SK-N-SH treated with all-trans-retinoic acid at 6 μM for 48 hours (cell line): ENCODE measurements at regions not wholly inside any gene's neighbourhood (a gene's known extent, or its start where the extent isn't known, plus 50 kb on each side); places are given as distances from the start of the nearest gene placed in this dataset.

Experiments used
- ARNTL ChIP-seq: fragments of 450-650 bp; formaldehyde crosslinking; IDR thresholded peaks from 2 replicates; pipeline ENCODE4 v1.5.0; 2020; ENCODE audit warnings: low read depth, mild to moderate bottlenecking, moderate library complexity, borderline replicate concordance
- BACH2 ChIP-seq: fragments of 250-450 bp; sonication (Bioruptor Pico); IDR thresholded peaks from 2 replicates; pipeline ENCODE4 v1.9.0; 2021; ENCODE audit warnings: mild to moderate bottlenecking, borderline replicate concordance
- GLIS3 ChIP-seq: fragments of 250-450 bp; sonication (Bioruptor Pico); IDR thresholded peaks from 2 replicates; pipeline ENCODE4 v1.5.0; 2020; ENCODE audit warnings: mild to moderate bottlenecking, moderate library complexity
- OSR1 ChIP-seq: fragments of 250-450 bp; sonication (Bioruptor Pico); IDR thresholded peaks from 2 replicates; pipeline ENCODE4 v1.8.0; 2022; ENCODE audit warnings: moderate library complexity, mild to moderate bottlenecking, inconsistent platforms
- RARB ChIP-seq: fragments of 250-450 bp; sonication (Bioruptor Pico); IDR thresholded peaks from 2 replicates; pipeline ENCODE4 v1.8.0; 2021; ENCODE audit warnings: mild to moderate bottlenecking, moderate library complexity
- TCF4 ChIP-seq: fragments of 250-450 bp; sonication (Bioruptor Pico); IDR thresholded peaks from 2 replicates; pipeline ENCODE4 v1.8.0; 2021; ENCODE audit warnings: mild to moderate bottlenecking, moderate library complexity, borderline replicate concordance
- TOX ChIP-seq: fragments of 250-450 bp; sonication (Bioruptor Pico); IDR thresholded peaks from 2 replicates; pipeline ENCODE4 v1.8.0; 2021; ENCODE audit warnings: mild to moderate bottlenecking, moderate library complexity, borderline replicate concordance
- ZFP3 ChIP-seq: fragments of 250-450 bp; sonication (Bioruptor Pico); IDR thresholded peaks from 2 replicates; pipeline ENCODE4 v1.5.0; 2020; ENCODE audit warnings: mild to moderate bottlenecking, moderate library complexity
- TF ChIP-seq, protein P1 (sequence below): fragments of 250-450 bp; sonication (Bioruptor Pico); IDR thresholded peaks from 2 replicates; pipeline ENCODE4 v1.5.1; 2020; ENCODE audit warnings: low read depth, mild to moderate bottlenecking, moderate library complexity
- TF ChIP-seq, protein P2 (sequence below): fragments of 250-450 bp; sonication (Bioruptor Pico); IDR thresholded peaks from 2 replicates; pipeline ENCODE4 v1.8.0; 2021; ENCODE audit warnings: low read depth, mild to moderate bottlenecking, moderate library complexity, borderline replicate concordance

DNA sequence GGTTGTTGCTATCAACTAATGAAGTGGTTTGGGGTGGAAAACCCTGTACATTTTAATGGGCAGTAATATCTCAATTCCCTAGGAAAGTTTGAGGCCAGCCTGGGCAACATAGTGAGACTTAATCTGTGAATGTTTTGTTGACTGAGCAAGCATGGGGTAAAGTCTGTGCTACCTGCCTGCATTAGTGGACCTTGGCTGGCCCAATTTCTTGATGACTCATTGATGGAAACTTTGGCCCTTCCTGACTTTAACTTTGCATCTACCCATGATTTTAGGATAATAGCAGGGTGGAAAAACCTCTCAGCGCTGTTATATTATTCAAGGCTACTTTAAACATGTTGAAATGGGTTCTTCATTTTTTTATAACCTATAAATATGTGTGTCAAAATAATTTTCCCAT, 389.4 kb upstream of the RORB start:
- TF ChIP-seq GLIS3 (no peak), ZFP3 (CRISPR knock-in tag) (no peak), TOX (CRISPR knock-in tag) (no peak), RARB (no peak), OSR1 (CRISPR knock-in tag) (no peak), ARNTL (CRISPR knock-in tag) (no peak), BACH2 (no peak), TCF4 (no peak)
- TF ChIP-seq, protein P1, sequence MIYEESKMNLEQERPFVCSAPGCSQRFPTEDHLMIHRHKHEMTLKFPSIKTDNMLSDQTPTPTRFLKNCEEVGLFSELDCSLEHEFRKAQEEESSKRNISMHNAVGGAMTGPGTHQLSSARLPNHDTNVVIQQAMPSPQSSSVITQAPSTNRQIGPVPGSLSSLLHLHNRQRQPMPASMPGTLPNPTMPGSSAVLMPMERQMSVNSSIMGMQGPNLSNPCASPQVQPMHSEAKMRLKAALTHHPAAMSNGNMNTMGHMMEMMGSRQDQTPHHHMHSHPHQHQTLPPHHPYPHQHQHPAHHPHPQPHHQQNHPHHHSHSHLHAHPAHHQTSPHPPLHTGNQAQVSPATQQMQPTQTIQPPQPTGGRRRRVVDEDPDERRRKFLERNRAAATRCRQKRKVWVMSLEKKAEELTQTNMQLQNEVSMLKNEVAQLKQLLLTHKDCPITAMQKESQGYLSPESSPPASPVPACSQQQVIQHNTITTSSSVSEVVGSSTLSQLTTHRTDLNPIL (CRISPR knock-in tag) = no peak
- TF ChIP-seq, protein P2, sequence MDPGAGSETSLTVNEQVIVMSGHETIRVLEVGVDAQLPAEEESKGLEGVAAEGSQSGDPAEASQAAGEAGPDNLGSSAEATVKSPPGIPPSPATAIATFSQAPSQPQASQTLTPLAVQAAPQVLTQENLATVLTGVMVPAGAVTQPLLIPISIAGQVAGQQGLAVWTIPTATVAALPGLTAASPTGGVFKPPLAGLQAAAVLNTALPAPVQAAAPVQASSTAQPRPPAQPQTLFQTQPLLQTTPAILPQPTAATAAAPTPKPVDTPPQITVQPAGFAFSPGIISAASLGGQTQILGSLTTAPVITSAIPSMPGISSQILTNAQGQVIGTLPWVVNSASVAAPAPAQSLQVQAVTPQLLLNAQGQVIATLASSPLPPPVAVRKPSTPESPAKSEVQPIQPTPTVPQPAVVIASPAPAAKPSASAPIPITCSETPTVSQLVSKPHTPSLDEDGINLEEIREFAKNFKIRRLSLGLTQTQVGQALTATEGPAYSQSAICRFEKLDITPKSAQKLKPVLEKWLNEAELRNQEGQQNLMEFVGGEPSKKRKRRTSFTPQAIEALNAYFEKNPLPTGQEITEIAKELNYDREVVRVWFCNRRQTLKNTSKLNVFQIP (CRISPR knock-in tag) = no peak
